WI38 (cell line): ENCODE measurements at regions not wholly inside any gene's neighbourhood (a gene's known extent, or its start where the extent isn't known, plus 50 kb on each side); places are given as distances from the start of the nearest gene placed in this dataset.
"Not testable (repeated sequence)": the region's sequence is repeated elsewhere in the genome, so short reads cannot be mapped to it uniquely, and the experiment has no call there.

ENCODE experiments used
- H3K4me3 ChIP-seq: 2 replicates; pipeline ENCODE4 v1.5.1; 2011; ENCODE audit warnings: low read depth, mild to moderate bottlenecking, control low read depth, low read length
- CTCF ChIP-seq: IDR thresholded peaks from 2 replicates; pipeline ENCODE4 v1.5.1; 2012; ENCODE audit warnings: low read depth, mild to moderate bottlenecking, control low read depth, low read length

- no peak overlapping the region for H3K4me3 ChIP-seq
- no peak for TF ChIP-seq CTCF
Observed at GRCh38 chr15:35256141-35256540, 171.0 kb upstream of the NANOGP8 start.

DNA sequence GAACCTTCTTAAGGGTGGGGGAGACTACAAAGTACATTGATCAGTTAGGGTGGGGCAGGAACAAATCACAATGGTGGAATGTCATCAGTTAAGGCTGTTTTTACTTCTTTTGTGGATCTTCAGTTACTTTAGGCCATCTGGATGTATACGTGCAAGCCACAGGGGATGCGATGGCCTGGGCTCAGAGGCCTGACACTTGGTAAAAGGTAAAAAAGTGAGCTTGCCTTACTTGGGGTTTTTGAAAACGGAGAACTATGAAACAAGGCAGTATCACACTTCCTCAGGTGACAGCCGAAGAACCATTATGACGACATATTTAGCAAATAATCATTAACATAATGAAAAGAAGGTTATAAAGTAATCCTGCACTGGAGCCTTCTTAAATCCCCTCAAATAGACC is 169.8 kb upstream of the NANOGP8 start:
- H3K4me3 ChIP-seq = not testable (repeated sequence)

- TF ChIP-seq CTCF = no peak
- H3K4me3 ChIP-seq = no peak overlapping the region
Observed at GRCh38 chr15:35254062-35254461, 169.0 kb upstream of the NANOGP8 start.

- TF ChIP-seq CTCF = no peak
- no peak overlapping the region for H3K4me3 ChIP-seq
Observed at GRCh38 chr15:35252351-35252865, 167.3 kb upstream of the NANOGP8 start.

DNA sequence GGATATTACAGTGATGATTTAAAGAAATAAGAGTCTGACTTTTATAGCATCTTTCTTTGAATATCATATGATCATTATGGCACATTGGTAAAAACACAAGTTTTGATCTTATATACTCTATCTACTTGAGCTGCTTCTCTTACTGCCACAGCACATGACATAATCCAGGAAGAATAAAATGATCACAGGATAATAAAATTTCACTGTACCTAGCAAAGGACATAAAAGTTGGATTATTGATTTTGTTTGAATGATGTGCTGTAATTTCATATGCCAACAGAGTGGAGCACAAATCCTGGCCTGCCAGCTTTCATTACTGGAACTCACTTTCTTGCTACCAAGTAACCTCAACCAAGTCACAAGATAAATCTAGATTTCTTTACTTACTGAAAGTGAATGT is 162.1 kb upstream of the NANOGP8 start:
- TF ChIP-seq CTCF = no peak
- H3K4me3 ChIP-seq = no peak overlapping the region

DNA sequence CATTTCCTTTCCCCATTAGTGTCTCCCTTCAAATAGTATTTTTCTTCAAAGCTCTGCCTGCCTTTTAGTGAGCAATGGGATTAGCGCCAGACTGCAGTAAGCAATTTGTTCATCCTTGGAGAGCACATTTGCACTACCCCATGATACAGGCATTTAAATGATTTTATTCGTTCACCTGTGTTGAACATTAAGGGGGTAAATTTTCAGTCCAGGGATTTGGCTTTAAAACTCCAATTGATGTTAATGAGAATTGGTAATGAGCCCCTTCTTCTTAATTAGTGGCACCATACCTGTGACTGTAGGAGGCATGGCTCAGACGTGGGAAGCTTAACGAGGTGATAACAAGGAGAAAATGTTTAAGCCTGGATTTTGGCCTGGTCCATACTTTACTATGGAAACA is 161.4 kb upstream of the NANOGP8 start:
- no peak for TF ChIP-seq CTCF

GRCh38 chr15:35245681-35246080 is 160.6 kb upstream of the NANOGP8 start:
- H3K4me3 ChIP-seq = not testable (repeated sequence)

More for the DNA sequence above, 161.4 kb upstream of the NANOGP8 start:
- no peak overlapping the region for H3K4me3 ChIP-seq

GRCh38 chr15:35244227-35244626 is 159.1 kb upstream of the NANOGP8 start:
- no peak overlapping the region for H3K4me3 ChIP-seq
- TF ChIP-seq CTCF = no peak
